G401 (cell line): ENCODE measurements at regions not wholly inside any gene's neighbourhood (a gene's known extent, or its start where the extent isn't known, plus 50 kb on each side); places are given as distances from the start of the nearest gene placed in this dataset.

Source experiments
- DNase-seq: peaks from one replicate; pipeline ENCODE4 v3.0.0-alpha.2; 2015; ENCODE audit warnings: low spot score
- in situ Hi-C: cut with HindIII; loops from 2 replicates; pipeline ENCODE4 v1.10.0; 2016; ENCODE audit warnings: low sequenced_read_pairs, mixed read lengths

DNA sequence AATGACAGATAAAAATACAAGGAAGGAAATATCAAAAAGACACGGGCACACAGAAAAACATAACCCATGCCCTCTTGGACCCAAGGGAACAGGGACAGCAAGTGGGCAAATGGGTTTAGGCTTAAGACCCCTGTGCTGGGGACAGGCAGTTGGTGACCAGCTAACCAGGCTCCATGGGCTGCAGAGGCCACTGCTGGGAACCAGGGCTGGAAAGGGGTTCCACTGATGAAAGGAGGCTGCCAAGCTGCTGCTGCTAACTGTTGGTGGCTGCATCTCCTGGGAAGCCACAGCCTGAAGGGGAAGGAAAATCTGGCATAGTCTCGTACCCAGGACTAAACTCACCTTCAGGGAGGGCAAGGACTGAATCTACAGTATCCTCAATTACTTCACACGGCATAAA, 579.2 kb upstream of the MGMT start:
- in situ Hi-C loops = no loop called here
- no peak for DNase-seq

DNA sequence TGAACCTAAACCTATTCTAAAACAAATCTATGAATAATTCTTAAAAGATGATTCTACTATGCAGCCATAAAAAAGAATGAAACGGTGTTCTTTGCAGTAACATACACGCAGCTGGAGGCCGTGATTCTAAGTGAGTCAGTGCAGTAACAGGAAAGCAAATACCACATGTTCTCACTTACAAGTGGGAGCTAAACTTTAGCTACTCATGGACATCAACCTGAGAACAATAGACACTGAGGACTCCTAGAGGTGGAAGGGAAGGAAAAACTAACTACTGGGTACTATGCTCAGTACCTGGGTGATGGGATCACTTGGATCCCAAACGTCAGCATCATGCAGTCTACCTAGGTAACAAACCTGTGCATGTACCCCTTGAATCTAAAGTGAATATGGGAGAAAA, 575.0 kb upstream of the MGMT start:
- in situ Hi-C loops = no loop called here
- DNase-seq = no peak

DNA sequence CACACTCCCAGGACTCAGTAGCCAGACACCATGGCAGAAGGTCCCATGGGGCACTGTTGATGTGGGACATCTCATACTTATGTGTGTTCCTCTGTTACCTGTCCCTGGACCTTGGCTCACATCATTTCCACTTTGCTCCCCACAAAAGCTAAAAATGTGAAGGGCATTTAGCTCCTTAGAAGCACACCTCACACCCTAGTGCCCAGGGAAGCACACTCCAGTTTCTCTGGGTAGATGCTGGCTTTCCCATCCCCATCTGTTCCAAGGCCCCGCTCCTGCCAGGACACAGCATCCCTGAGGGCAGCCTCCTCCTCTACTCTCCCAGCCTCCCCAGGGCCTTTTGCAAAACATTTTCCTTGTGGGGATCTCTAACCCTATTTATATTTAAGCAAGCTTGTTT, 572.4 kb upstream of the MGMT start:
- DNase-seq = no peak
- in situ Hi-C loops = no loop called here

DNA sequence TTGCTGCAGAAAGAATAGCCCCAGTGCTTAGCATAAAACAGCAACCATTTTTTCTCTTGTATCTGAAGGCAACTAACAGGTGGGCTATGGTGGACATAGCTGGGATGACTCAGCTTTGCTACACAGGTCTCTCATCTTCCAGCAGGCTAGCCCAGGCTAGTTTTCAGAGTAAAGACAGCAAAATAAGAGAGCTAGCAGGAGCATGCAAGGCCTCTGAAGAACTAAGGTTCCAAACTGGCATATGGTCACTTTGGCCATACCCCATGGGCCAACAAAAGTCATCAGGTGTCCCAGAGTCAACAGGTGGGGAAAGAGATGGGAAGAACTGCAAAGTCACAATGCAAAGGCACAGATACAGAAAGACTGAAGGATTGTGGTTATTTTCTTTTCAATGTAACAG, 571.6 kb upstream of the MGMT start:
- no peak for DNase-seq
- in situ Hi-C loops = no loop called here

DNA sequence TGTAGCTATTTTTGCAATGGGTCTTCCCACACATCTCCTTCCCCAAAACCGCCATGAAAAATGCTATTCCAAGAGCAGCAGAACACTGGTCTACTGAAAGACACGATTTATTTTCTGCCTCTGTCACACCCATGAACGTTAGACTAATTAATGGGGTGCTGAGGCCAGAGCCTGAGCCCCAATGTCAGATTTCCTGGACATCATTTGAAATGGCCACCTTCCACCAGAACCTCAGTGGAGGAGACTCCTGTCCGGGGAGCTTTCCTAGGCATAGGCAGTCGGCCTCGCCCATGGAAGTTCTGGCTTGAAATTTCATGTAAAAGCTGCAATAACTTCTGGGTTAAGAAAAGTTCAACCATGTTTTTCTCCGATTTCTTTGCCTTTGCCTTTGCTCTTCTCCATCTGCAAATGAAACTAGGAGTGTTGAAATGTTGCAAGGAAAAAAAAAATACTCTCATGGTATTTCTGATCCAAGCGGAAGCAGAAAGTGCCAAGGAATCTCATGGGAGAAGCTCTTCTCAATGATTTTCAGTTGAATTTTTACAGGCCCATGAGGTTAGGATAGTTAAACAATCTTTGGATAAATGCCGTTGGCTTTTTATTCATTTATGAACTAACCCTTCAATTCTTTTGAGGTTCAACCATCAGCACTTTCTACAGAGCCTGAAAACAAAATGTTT, 570.8 kb upstream of the MGMT start:
- no peak for DNase-seq
- in situ Hi-C loops = no loop called here

DNA sequence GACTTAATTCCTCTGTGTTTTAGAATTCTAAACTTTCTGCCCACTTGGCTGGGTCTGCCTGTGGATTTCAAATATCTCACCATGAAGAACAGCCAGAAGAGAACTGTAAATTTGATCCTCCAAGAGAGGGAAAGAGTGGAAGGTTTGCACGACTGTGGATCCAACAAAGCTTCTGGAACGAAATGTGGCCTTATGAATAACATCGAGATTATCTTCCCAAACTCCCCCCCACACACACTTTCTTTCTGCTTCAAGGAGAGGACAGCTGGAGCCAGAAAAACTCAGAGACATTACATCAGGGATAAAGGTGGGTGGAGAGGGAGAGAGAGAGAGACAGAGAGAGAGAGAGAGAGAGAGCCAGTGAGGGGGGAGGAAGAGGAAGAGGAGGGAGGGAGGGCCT, 570.1 kb upstream of the MGMT start:
- in situ Hi-C loops = no loop called here
- DNase-seq = no peak

DNA sequence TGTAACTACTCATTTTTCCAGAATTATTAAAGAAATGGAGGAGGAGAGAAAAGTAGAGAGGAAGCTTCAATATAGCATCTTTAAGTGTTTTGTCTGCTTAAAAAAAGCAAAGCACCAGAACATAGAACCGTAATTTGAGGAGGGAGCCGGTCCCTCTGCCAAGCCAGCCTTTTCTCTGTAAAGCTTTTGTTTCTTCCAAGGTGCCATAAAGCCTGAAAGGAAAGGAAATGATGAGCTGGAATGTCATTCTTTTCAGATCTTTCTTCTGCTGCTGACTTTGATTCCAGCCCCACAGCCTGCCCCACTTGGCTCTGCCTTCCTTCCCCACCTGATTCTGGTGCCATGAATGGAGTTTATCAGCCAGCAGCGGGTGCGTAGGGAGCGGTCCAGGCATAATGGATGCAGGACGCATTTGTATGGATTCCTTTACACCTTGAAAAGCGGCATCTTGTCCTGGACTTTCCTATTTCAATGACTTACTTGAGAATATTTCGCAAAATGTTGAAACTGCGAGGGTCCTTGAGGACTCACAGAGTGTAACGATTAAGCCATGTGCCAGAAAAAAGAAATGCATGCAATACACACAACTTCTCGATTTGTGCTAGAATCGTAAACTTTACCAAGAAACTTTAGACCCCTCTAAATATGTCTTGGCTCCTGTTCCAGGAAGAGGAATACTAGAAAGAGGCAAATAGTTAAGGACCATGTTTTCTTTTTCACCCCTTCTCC, 569.5 kb upstream of the MGMT start:
- in situ Hi-C loops = no loop called here
- no peak for DNase-seq

DNA sequence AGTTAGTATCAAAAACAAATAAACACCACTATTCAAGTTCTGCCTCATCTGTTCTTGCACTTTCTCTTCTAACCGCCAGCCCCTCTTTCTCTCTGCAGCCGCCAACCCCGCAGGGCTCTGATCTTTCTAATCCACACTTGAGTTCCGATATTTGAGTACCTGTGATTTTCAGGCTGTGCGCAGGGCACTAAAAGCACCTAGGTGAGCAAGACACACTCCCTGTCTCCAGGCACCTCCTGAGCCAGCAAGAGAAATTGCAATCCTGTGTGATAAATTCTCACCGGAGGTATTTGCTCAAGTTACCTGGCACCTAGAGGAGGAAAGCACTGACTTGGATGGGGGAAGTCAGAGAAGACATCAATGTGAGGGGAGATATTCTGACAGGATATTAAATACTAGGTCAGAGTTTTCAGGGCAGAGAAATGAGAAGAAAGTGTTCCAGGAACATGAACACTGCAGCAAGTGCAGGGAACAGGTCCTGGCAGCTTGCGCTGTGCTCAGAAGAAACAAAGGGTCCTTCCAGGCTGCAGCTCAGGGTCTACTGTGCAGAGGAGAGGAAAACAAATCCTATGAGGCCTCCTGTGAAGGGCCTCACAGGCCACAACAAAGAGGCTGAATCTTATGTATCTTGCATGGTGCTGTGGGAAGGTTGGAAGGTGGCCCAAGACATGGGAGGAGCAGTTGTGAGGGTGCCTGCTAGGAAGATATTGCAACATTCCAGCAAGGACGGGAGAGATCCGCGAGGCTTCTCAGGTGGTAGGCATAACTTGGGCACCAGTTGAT, 568.7 kb upstream of the MGMT start:
- in situ Hi-C loops = no loop called here
- DNase-seq = no peak

DNA sequence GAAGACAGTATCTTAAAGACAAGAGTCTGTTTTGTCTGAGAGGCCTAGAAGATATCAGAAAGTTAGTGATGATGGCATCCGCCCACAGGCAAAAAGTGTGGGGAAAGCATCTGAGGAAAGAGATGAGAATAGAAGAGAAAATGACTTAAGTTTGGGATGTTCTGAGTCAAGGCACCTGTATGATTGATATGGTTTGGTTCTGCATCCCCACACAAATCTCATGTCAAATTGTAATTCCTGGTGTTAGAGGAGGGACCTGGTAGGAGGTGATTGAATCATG, 568.2 kb upstream of the MGMT start:
- DNase-seq = no peak
- in situ Hi-C loops = no loop called here

DNA sequence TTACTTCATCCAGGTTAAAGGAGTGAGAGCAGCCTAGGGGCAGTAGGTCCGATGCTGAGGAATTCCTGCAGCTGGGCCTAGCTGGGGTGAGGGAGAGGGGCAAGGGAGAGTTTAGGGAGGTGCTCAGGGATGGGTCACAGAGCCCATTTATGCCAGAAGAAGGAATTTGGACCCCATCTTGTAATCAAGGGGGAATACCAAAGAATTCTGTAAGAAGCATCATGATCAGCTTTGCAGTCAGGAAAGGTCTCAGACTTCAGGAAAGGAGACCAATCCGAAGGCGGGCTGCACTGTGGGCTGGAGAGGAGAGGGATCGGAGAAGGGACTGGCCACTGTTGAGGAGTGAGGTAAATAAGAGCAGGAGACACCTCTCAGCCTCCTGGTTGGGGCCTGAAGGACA, 566.6 kb upstream of the MGMT start:
- DNase-seq = no peak
- in situ Hi-C loops = no loop called here

DNA sequence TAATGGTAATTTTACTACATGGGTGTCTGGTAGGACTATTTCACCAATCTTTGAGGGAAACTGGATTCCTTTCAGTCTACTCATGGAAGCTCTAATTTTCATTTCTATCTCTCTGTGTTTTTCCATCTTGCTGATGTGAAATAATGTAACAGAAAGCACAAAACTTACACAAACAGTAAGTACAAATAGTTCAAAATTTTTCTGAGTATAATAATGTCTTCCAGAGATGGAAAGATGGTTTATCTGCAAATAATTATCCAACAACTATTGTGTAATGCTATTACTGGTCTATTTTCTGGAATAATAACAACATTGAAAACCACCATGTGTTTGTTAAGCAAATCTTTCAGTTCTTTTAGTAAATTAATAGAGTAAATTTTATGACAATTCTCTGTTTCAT, 565.8 kb upstream of the MGMT start:
- no peak for DNase-seq
- in situ Hi-C loops = no loop called here

DNA sequence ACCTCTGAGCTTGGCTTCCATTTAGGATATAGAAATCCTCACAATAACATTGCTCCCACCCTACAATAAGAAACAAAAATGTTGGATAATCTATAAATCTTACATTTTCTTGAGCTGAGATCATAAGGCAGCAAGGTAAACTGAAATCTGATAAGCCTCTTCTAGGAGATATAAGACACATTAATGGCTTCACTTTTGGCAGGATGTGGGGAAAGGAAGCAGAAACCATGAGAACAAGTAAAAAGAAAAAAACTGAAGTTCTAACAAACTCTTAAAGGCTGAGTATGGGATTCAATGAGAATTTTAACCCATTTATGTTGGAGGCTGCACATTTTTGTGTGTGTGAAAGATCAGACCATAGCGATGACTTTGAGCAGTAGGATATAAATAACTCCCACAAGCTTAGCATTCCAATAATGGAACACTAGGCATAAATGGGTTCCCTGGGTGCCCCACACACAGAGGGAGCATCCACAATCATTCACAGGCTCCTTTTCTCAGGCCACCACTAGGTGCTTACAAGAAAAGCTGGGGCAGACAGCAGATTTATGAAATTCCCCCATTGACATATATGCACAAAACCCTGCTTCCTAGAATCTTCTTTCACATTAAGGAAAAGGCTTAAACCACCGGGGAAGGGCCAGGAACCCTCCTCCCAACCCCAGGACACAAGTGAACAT, 564.9 kb upstream of the MGMT start:
- no peak for DNase-seq
- in situ Hi-C loops = no loop called here

DNA sequence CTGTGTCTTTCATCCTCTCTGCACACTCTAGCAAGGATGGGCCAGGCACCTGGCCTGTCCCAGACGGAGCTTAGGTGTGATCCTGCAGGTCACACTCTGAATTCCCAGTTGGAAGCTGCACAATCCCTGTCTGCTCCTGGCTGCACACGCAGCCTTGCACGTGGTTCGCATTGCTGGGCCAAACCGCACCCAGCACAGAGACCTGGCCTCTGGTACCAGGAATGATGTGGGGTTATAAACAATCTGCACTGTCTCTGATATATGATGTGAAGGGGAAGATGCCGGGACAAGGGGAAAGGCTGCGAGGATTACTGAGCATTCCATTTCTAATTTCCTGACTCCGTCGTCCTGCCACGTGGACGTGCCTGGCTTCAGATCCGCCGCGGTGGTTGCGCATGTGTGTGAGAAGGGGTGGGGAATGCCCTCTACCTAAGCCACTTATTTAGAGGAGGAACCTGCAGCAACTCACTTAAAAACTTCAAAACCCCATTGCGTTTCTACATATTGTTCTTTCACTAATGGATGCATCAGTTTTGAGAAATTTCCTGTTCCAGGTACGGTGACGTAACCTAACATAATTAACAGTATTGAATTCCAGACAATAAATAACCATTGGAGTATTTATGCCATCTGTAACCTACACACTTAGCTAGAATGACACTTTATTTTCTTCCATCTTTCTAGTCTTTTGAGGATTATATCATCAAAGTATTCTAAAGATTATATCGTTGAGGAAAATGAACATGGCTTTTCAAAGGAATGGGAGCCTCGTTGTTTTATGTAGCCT, 559.7 kb upstream of the MGMT start:
- in situ Hi-C loops = no loop called here

DNA sequence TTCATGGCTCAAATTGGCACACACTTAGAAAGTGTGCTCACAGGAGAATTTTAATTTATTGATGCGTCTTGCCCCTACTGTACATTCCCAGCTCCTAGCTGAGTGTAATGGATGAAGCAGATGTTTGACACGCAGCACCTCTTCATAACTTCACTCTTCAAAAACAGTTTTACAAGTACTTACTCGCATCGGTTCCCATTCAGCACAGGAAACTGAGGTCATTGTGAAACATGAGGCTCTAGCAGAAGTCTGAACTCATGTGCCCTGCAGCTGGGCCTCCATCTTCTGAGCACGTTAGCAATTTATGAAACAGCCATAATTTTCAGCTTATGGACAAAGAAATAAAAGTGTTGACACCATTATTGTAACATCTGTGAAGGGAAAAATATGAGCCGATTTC, 558.9 kb upstream of the MGMT start:
- in situ Hi-C loops = no loop called here
- no peak for DNase-seq

More for the DNA sequence above, 559.7 kb upstream of the MGMT start:
- no peak for DNase-seq

DNA sequence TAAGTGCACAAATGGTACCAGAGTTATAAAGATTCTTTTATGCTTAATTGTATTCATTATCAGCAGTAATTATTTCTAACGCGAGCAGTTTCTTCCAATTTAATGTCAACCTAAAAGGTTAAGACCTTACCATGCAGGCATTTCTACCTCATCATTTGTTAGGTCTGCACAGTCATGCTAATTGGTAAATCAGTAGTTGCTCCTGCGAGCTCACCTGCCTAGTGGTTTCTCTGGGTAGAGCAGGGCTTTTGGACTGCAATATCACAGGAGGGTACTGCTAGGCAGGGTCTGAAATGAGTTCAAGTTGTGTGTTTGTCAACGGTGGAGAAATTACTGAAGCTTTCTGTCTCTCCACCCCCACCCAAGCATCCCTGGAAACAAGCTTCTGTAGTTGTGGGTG, 558.5 kb upstream of the MGMT start:
- in situ Hi-C loops = no loop called here

DNA sequence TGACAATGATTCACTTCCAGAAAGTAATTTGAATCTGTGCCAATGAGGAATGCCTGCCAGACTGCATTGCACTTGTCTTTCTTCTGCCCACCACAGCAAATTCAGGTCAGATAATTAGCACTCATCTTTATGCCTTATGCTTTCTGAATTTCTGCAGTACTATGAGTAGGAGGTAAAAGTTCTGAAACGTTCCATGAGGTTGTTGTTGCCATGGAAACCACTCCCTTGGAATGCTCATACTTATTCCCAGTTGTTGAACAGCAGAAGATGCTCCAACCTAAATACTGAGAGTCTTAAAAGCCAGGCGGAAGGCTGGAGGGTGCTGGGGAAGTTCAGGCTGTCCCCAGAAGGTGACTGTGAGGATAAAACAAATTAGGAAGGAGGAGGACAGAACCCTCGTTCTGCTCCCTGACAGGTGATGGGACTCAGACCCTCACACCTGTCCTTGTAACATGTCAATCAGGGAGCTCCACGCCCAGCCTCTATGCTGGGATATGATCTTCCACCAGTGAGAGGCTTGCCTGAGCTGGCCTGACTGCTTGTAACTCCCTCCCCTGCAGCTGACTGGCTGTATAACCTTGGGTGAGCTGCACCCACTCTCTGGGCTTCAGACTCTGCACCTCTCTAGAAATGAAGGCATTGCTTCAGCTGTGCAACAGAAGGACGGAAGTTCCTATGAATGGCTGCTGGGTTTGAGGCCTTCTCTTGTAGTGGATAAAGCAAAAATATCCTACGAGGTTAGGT, 554.3 kb upstream of the MGMT start:
- in situ Hi-C loops = no loop called here

More for the DNA sequence above, 558.5 kb upstream of the MGMT start:
- DNase-seq = no peak

DNA sequence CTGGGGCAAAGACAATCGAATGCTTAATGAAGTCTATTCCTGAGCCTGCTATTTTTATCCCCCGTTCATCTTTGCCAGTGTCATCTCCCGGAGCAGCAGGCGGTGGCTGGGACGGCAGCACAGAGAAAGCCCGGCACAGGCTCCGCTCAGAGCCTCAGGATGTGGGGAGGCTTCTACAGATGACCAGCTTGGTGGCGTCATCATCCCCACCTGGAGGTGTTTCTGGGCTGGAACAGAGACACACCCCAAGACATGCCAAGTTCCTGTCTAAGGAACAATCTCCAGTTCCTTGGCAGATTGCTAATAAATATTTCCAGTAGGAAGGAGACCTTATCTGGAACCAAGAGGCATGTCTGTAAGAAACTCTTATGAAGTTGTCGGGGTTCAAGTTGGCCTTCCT, 552.4 kb upstream of the MGMT start:
- in situ Hi-C loops = no loop called here
- peak; percentile 70 for DNase-seq

More for the DNA sequence above, 554.3 kb upstream of the MGMT start:
- DNase-seq = no peak

DNA sequence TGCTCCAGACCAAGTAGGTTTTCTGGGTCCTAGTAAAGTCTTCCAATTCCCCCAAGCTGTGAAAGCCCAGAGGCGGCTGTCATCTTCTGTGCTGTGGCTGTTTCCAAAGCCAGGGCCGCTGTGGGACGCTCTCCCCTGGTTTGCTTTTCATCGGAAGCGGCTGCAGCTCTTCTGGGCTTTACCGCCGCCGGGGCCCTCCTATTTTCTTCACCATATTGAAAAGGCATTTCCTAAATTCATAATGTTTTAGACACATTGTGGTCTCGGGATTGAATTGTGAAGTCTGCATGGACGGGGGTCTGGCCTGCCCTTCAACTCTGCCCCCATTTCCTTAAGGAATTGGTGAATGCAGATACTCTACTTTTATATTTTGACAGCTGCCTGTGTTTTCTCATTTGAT, 551.4 kb upstream of the MGMT start:
- DNase-seq = no peak

DNA sequence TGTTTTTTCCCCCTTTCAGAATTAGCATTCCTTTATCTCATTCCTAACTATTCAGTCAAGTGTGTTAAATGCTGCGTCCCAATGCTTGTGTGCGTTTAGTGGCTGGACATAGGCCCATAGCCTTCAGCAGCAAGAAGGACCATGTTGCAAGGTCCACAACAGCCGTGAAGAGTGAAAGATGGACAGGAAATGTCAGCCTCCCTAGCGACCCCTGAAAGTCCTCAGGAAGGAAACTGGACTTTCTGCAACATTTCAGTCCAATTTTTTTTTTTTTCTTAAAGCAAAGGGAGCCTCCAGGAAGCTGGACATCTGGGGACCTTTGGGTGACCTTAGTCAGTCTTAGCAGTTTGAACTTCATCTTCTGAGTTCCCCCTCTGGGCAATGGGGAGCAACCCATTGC, 550.7 kb upstream of the MGMT start:
- DNase-seq = no peak
- in situ Hi-C loops = no loop called here

More for the DNA sequence above, 551.4 kb upstream of the MGMT start:
- in situ Hi-C loops = no loop called here
